ENCODE measurements at regions not wholly inside any gene's neighbourhood (a gene's known extent, or its start where the extent isn't known, plus 50 kb on each side); places are given as distances from the start of the nearest gene placed in this dataset.

DNA sequence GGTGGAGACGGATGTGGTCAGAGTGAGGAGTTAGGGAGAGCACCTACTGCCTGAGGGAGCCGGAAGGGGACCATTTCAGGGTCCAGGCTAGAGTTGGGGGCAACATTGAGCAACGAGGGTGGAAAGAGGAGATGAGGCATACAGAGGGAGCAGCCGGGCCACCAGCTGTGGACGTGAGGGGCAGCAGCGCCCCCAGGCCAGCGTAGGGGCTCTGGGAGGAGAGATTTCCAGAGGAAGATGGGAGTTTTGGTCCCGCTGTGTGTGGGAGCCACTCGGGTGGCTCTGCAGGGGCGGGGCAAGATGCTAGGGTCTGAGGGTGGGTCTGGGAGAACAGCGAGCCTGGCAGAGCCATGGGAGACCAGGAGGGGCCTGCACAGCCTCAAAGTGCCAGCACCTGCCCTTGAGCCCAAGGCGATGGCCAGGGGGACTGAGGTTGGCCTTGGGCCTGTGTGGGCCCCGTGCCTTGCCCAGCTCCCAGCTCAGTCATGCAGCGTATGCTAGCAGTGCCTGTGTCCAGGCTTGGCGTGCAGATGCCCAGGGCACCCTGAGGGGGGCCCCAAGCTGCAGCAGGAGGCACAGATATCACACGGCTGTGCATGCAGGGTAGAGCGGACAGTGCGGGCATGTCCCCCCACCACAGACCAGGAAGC lies 80.5 kb upstream of the PPP1R26 start:
- Histone ChIP-seq H3K4me1 (no peaks in the 10 kb centered on the region), H3K4me2 (no peak overlapping the region), H3K4me3 (no peak overlapping the region), H3K9me3 (peaks cover 14% of the 10 kb centered on the region; the same call in 2 of the 3 replicates), H3K27ac (no peak overlapping the region)
- ATAC-seq (peak in 1 of 2 experiments; percentile 25; a peak in 2 of 6 replicates), FAIRE-seq (no peak), DNase-seq (ENCODE audit: low read depth in 1 of 2, low spot score in 1 of 2) (no peak)
- CTCF ChIA-PET: interaction anchor here (1.8 to 7.3 kb wide), 3 partner anchors 13 to 316 kb away, joined by 4 to 56 read pairs (median 9); no protein-coding TSS in a partner anchor
- WGBS (ENCODE audit: missing lambda C conversion rate): 28% methylated on average over 16 of the region's 18 CpGs
- TF ChIP-seq, protein P1, sequence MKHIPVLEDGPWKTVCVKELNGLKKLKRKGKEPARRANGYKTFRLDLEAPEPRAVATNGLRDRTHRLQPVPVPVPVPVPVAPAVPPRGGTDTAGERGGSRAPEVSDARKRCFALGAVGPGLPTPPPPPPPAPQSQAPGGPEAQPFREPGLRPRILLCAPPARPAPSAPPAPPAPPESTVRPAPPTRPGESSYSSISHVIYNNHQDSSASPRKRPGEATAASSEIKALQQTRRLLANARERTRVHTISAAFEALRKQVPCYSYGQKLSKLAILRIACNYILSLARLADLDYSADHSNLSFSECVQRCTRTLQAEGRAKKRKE (CRISPR knock-in tag; IDR thresholded peaks at IDR 0.05; ENCODE audit: low read depth): no peak
- TF ChIP-seq FOXS1 (CRISPR knock-in tag; IDR thresholded peaks at IDR 0.05): no peak
- no peak for TF ChIP-seq ZC3H11A (IDR thresholded peaks at IDR 0.05)
- no peak for TF ChIP-seq KDM5A (IDR thresholded peaks at IDR 0.05)
- TF ChIP-seq CHD4 (IDR thresholded peaks at IDR 0.05; ENCODE audit: borderline replicate concordance): no peak
- TF ChIP-seq RAD21 (conservative IDR thresholded peaks at IDR 0.05 in 1 of 2, IDR thresholded peaks at IDR 0.05 in 1 of 2): no peak
- no peak for TF ChIP-seq RFX5 (IDR thresholded peaks at IDR 0.05)
- POLR2A ChIA-PET: no interaction called here

GRCh38 chr9:135400496-135400895 lies 79.1 kb upstream of the PPP1R26 start:
- DNase-seq (ENCODE audit: low read depth in 1 of 2, low spot score in 1 of 2) (no peak), FAIRE-seq (no peak), ATAC-seq (no peak)
- no peak overlapping the region for H3K27ac ChIP-seq
- TF ChIP-seq TFCP2L1 (CRISPR knock-in tag; IDR thresholded peaks at IDR 0.05) (no peak), ZC3H11A (IDR thresholded peaks at IDR 0.05) (no peak), CHD2 (IDR thresholded peaks at IDR 0.05; ENCODE audit: low read length, partially characterized antibody) (no peak), HDAC2 (IDR thresholded peaks at IDR 0.05) (no peak), NFE2L2 (conservative IDR thresholded peaks at IDR 0.05; ENCODE audit: low read length) (no peak), PBX3 (IDR thresholded peaks at IDR 0.05) (no peak), PHF8 (IDR thresholded peaks at IDR 0.05; ENCODE audit: borderline replicate concordance, low read depth) (no peak), RARB (CRISPR knock-in tag; IDR thresholded peaks at IDR 0.05) (no peak), FOSB (CRISPR knock-in tag; IDR thresholded peaks at IDR 0.05) (no peak), HOXB13 (CRISPR knock-in tag; IDR thresholded peaks at IDR 0.05; ENCODE audit: low read depth) (no peak), RFX5 (IDR thresholded peaks at IDR 0.05) (no peak)
- TF ChIP-seq, protein P2, sequence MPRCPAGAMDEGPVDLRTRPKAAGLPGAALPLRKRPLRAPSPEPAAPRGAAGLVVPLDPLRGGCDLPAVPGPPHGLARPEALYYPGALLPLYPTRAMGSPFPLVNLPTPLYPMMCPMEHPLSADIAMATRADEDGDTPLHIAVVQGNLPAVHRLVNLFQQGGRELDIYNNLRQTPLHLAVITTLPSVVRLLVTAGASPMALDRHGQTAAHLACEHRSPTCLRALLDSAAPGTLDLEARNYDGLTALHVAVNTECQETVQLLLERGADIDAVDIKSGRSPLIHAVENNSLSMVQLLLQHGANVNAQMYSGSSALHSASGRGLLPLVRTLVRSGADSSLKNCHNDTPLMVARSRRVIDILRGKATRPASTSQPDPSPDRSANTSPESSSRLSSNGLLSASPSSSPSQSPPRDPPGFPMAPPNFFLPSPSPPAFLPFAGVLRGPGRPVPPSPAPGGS (IDR thresholded peaks at IDR 0.05): no peak
- TF ChIP-seq, protein P3, sequence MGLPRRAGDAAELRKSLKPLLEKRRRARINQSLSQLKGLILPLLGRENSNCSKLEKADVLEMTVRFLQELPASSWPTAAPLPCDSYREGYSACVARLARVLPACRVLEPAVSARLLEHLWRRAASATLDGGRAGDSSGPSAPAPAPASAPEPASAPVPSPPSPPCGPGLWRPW (IDR thresholded peaks at IDR 0.05): no peak
- no peak overlapping the region for H3K4me2 ChIP-seq
- H3K4me3 ChIP-seq: no peak overlapping the region
- H3K4me1 ChIP-seq: no peaks in the 10 kb centered on the region
- H3K9me3 ChIP-seq: peaks cover 14% of the 10 kb centered on the region; the same call in 2 of the 3 replicates
- WGBS (ENCODE audit: missing lambda C conversion rate): 20% methylated on average over 9 of the region's 9 CpGs
- ChIA-PET CTCF (interaction anchor here (1.8 to 7.3 kb wide), 3 partner anchors 11 to 317 kb away, joined by 4 to 56 read pairs (median 9); no protein-coding TSS in a partner anchor), POLR2A (no interaction called here)

DNA sequence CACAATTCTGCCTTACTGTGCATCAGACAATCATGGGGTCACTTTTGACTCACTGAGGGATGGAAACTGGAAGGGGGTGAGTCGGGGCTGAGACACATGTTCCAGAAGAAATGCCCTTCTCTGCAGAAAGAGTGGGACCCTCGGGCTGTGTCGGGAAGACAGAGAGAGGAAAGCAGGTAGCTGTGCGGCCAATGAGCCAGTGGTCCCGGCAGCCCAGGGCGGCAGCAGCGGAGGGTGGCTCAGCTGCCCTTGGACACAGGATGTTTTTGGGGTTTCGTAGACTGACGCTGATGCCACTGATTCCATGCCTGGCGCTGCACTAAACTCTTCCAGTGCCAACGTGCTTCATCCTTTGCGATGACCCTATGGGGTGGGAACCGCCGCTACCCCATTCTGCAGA lies 78.4 kb upstream of the PPP1R26 start:
- CTCF ChIA-PET: interaction anchor here (2.4 to 7.3 kb wide), 2 partner anchors 11 to 315 kb away, joined by 9 to 56 read pairs; no protein-coding TSS in a partner anchor
- H3K27ac ChIP-seq: no peak overlapping the region
- FAIRE-seq: no peak

More for the DNA sequence above, 78.4 kb upstream of the PPP1R26 start:
- H3K4me2 ChIP-seq: no peak overlapping the region
- no peak for TF ChIP-seq RFX5 (IDR thresholded peaks at IDR 0.05)
- TF ChIP-seq, protein P1 (CRISPR knock-in tag; IDR thresholded peaks at IDR 0.05; ENCODE audit: low read depth): no peak
- TF ChIP-seq RAD21 (conservative IDR thresholded peaks at IDR 0.05 in 1 of 2, IDR thresholded peaks at IDR 0.05 in 1 of 2): no peak
- no peak for TF ChIP-seq MAX (IDR thresholded peaks at IDR 0.05)
- no peak for TF ChIP-seq POLR2A (IDR thresholded peaks at IDR 0.05; ENCODE audit: low read length)
- no peak for TF ChIP-seq RARB (CRISPR knock-in tag; IDR thresholded peaks at IDR 0.05)
- TF ChIP-seq KDM5A (IDR thresholded peaks at IDR 0.05): no peak
- TF ChIP-seq, protein P2 (IDR thresholded peaks at IDR 0.05): no peak
- no peak for TF ChIP-seq SMC3 (IDR thresholded peaks at IDR 0.05)
- no peak for TF ChIP-seq ZFP36 (IDR thresholded peaks at IDR 0.05; ENCODE audit: borderline replicate concordance, partially characterized antibody)
- TF ChIP-seq ZC3H11A (IDR thresholded peaks at IDR 0.05): no peak
- TF ChIP-seq PBX3 (IDR thresholded peaks at IDR 0.05): no peak
- WGBS (ENCODE audit: missing lambda C conversion rate): 58% methylated on average over 14 of the region's 14 CpGs
- no peak for DNase-seq (ENCODE audit: low read depth in 1 of 2, low spot score in 1 of 2)
- no peak for ATAC-seq
- peaks cover 8% of the 10 kb centered on the region; the same call in 2 of the 3 replicates for H3K9me3 ChIP-seq
- no peak overlapping the region for H3K4me3 ChIP-seq
- POLR2A ChIA-PET: no interaction called here
- no peaks in the 10 kb centered on the region for H3K4me1 ChIP-seq

All from A549 (cell line).